ENCODE measurements at regions not wholly inside any gene's neighbourhood (a gene's known extent, or its start where the extent isn't known, plus 50 kb on each side); places are given as distances from the start of the nearest gene placed in this dataset.

DNA sequence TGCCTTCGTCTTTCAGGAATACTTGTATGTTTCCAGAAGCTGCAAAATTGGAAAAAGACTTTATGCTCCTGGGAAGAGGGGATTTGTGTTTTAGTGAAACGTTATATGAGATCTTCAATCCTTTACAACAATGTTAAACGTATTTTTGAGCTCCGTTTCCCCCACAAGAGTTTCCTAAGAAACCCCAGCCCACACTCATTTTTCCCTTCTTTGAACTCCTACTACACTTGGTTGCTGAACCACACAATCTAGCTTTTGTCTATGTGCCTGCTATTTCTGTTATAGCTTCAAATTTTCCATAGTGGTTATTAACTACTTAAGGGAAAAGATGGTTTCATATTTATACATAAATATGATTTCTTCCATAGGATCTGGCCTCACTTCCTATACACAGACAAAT is 238.6 kb upstream of the ACTBL2 start:
- TF ChIP-seq, protein P1, sequence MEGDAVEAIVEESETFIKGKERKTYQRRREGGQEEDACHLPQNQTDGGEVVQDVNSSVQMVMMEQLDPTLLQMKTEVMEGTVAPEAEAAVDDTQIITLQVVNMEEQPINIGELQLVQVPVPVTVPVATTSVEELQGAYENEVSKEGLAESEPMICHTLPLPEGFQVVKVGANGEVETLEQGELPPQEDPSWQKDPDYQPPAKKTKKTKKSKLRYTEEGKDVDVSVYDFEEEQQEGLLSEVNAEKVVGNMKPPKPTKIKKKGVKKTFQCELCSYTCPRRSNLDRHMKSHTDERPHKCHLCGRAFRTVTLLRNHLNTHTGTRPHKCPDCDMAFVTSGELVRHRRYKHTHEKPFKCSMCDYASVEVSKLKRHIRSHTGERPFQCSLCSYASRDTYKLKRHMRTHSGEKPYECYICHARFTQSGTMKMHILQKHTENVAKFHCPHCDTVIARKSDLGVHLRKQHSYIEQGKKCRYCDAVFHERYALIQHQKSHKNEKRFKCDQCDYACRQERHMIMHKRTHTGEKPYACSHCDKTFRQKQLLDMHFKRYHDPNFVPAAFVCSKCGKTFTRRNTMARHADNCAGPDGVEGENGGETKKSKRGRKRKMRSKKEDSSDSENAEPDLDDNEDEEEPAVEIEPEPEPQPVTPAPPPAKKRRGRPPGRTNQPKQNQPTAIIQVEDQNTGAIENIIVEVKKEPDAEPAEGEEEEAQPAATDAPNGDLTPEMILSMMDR (IDR thresholded peaks at IDR 0.05): no peak
- no peak for TF ChIP-seq EP300 (IDR thresholded peaks at IDR 0.05)

Data from ovary (tissue), 3 donors.